ENCODE measurements at regions not wholly inside any gene's neighbourhood (a gene's known extent, or its start where the extent isn't known, plus 50 kb on each side); places are given as distances from the start of the nearest gene placed in this dataset.

DNA sequence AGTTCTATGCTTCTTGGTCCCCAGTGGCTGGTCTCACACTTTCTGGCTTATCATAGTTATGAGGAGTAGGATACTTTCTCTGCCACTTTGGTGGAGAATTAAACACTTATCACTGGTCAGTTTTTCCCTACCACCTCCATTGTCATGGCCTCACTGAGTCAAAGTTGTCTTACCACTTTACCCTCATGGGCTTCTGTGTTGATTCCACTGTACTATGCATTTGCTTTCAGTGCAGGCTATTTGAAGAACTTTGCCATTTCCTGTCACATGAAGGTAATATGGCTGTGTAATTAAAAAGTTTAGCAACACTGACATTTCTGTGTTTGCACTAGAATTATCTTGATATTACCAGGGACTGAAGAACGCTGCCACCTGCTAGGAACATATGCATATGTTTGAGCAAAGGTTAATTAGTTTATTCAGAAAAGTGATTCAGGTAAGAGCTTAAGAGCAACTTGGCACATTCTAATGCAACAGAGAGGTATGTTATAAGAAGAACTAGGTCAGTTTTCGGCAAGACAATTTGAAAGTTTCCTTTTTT is 377.3 kb downstream of the PDCD6IP start:
- WGBS (ENCODE audit: insufficient coverage, insufficient replicate concordance, low lambda C conversion rate, missing lambda C conversion rate): 57% methylated on average over 2 of the region's 2 CpGs
- POLR2A ChIA-PET: no interaction called here
- FAIRE-seq: no peak
- no peak for ATAC-seq
- no peak overlapping the region for H3K9ac ChIP-seq (ENCODE audit: control insufficient read depth, insufficient read depth, low read length)
- H3K27ac ChIP-seq (ENCODE audit: control insufficient read depth, insufficient read depth): no peak overlapping the region
- H3K4me1 ChIP-seq (ENCODE audit: control insufficient read depth, insufficient read depth, low read length): peaks cover 5% of the 10 kb centered on the region; the same call in 1 of the 2 replicates
- no peaks in the 10 kb centered on the region; the same call in 2 of the 3 replicates for H3K9me3 ChIP-seq (replicated peaks; ENCODE audit: control insufficient read depth, insufficient read depth, low read length)
- intact Hi-C loops (cut with micrococcal nuclease; ENCODE audit: unreplicated experiment) (no loop called here), in situ Hi-C loops (cut with MboI) (no loop called here)
- TF ChIP-seq KLF5 (IDR thresholded peaks at IDR 0.05; ENCODE audit: partially characterized antibody) (no peak), BRCA1 (IDR thresholded peaks at IDR 0.05; ENCODE audit: low read depth, low read length) (no peak), ZNF622 (IDR thresholded peaks at IDR 0.05) (no peak), DPF2 (IDR thresholded peaks at IDR 0.05) (no peak), BCL11A (IDR thresholded peaks at IDR 0.05; ENCODE audit: low read depth, low read length) (no peak), CBX3 (IDR thresholded peaks at IDR 0.05; ENCODE audit: borderline replicate concordance, low read depth) (no peak)
- TF ChIP-seq, protein P1, sequence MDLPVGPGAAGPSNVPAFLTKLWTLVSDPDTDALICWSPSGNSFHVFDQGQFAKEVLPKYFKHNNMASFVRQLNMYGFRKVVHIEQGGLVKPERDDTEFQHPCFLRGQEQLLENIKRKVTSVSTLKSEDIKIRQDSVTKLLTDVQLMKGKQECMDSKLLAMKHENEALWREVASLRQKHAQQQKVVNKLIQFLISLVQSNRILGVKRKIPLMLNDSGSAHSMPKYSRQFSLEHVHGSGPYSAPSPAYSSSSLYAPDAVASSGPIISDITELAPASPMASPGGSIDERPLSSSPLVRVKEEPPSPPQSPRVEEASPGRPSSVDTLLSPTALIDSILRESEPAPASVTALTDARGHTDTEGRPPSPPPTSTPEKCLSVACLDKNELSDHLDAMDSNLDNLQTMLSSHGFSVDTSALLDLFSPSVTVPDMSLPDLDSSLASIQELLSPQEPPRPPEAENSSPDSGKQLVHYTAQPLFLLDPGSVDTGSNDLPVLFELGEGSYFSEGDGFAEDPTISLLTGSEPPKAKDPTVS (IDR thresholded peaks at IDR 0.05; ENCODE audit: low read depth, low read length): no peak
- TF ChIP-seq, protein P2, sequence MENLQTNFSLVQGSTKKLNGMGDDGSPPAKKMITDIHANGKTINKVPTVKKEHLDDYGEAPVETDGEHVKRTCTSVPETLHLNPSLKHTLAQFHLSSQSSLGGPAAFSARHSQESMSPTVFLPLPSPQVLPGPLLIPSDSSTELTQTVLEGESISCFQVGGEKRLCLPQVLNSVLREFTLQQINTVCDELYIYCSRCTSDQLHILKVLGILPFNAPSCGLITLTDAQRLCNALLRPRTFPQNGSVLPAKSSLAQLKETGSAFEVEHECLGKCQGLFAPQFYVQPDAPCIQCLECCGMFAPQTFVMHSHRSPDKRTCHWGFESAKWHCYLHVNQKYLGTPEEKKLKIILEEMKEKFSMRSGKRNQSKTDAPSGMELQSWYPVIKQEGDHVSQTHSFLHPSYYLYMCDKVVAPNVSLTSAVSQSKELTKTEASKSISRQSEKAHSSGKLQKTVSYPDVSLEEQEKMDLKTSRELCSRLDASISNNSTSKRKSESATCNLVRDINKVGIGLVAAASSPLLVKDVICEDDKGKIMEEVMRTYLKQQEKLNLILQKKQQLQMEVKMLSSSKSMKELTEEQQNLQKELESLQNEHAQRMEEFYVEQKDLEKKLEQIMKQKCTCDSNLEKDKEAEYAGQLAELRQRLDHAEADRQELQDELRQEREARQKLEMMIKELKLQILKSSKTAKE (IDR thresholded peaks at IDR 0.05; ENCODE audit: low read depth, poor library complexity, severe bottlenecking): no peak
- TF ChIP-seq, protein P3, sequence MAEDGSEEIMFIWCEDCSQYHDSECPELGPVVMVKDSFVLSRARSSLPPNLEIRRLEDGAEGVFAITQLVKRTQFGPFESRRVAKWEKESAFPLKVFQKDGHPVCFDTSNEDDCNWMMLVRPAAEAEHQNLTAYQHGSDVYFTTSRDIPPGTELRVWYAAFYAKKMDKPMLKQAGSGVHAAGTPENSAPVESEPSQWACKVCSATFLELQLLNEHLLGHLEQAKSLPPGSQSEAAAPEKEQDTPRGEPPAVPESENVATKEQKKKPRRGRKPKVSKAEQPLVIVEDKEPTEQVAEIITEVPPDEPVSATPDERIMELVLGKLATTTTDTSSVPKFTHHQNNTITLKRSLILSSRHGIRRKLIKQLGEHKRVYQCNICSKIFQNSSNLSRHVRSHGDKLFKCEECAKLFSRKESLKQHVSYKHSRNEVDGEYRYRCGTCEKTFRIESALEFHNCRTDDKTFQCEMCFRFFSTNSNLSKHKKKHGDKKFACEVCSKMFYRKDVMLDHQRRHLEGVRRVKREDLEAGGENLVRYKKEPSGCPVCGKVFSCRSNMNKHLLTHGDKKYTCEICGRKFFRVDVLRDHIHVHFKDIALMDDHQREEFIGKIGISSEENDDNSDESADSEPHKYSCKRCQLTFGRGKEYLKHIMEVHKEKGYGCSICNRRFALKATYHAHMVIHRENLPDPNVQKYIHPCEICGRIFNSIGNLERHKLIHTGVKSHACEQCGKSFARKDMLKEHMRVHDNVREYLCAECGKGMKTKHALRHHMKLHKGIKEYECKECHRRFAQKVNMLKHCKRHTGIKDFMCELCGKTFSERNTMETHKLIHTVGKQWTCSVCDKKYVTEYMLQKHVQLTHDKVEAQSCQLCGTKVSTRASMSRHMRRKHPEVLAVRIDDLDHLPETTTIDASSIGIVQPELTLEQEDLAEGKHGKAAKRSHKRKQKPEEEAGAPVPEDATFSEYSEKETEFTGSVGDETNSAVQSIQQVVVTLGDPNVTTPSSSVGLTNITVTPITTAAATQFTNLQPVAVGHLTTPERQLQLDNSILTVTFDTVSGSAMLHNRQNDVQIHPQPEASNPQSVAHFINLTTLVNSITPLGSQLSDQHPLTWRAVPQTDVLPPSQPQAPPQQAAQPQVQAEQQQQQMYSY (CRISPR knock-in tag; IDR thresholded peaks at IDR 0.05): no peak
- TF ChIP-seq, protein P4, sequence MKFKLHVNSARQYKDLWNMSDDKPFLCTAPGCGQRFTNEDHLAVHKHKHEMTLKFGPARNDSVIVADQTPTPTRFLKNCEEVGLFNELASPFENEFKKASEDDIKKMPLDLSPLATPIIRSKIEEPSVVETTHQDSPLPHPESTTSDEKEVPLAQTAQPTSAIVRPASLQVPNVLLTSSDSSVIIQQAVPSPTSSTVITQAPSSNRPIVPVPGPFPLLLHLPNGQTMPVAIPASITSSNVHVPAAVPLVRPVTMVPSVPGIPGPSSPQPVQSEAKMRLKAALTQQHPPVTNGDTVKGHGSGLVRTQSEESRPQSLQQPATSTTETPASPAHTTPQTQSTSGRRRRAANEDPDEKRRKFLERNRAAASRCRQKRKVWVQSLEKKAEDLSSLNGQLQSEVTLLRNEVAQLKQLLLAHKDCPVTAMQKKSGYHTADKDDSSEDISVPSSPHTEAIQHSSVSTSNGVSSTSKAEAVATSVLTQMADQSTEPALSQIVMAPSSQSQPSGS (IDR thresholded peaks at IDR 0.05; ENCODE audit: low read length): no peak
- TF ChIP-seq, protein P5, sequence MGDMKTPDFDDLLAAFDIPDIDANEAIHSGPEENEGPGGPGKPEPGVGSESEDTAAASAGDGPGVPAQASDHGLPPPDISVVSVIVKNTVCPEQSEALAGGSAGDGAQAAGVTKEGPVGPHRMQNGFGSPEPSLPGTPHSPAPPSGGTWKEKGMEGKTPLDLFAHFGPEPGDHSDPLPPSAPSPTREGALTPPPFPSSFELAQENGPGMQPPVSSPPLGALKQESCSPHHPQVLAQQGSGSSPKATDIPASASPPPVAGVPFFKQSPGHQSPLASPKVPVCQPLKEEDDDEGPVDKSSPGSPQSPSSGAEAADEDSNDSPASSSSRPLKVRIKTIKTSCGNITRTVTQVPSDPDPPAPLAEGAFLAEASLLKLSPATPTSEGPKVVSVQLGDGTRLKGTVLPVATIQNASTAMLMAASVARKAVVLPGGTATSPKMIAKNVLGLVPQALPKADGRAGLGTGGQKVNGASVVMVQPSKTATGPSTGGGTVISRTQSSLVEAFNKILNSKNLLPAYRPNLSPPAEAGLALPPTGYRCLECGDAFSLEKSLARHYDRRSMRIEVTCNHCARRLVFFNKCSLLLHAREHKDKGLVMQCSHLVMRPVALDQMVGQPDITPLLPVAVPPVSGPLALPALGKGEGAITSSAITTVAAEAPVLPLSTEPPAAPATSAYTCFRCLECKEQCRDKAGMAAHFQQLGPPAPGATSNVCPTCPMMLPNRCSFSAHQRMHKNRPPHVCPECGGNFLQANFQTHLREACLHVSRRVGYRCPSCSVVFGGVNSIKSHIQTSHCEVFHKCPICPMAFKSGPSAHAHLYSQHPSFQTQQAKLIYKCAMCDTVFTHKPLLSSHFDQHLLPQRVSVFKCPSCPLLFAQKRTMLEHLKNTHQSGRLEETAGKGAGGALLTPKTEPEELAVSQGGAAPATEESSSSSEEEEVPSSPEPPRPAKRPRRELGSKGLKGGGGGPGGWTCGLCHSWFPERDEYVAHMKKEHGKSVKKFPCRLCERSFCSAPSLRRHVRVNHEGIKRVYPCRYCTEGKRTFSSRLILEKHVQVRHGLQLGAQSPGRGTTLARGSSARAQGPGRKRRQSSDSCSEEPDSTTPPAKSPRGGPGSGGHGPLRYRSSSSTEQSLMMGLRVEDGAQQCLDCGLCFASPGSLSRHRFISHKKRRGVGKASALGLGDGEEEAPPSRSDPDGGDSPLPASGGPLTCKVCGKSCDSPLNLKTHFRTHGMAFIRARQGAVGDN (IDR thresholded peaks at IDR 0.05): no peak
- H3K4me2 ChIP-seq (ENCODE audit: control insufficient read depth, insufficient read depth): no peak overlapping the region
- SMC1A ChIA-PET (ENCODE audit: uncharacterized antibody, unreplicated experiment): no interaction called here
- CTCF ChIA-PET: interaction anchor here (0.6 kb wide), 1 partner anchor 287 kb away, joined by 3 read pairs; no protein-coding TSS in a partner anchor
- no peak overlapping the region for H2AFZ ChIP-seq (ENCODE audit: control insufficient read depth, low read depth, low read length)
- DNase-seq (ENCODE audit: low read depth, low spot score): no peak
- H4K20me1 ChIP-seq (ENCODE audit: control insufficient read depth, insufficient read depth): no peaks in the 10 kb centered on the region
- no peaks in the 10 kb centered on the region for H3K79me2 ChIP-seq (ENCODE audit: control insufficient read depth, insufficient read depth, low read length)
- no peak overlapping the region for H3K4me3 ChIP-seq
- H3K27me3 ChIP-seq (replicated peaks in 1 of 2; ENCODE audit: control insufficient read depth in 2 of 2, insufficient read depth in 2 of 2, low read length in 1 of 2): no peaks in the 10 kb centered on the region
- no TSS peak for BruUV-seq (replicated peaks)
- no peaks in the 10 kb centered on the region for H3K36me3 ChIP-seq (ENCODE audit: control insufficient read depth in 2 of 2, insufficient read depth in 2 of 2, low read length in 1 of 2)
- RAD21 ChIA-PET (ENCODE audit: unreplicated experiment): no interaction called here
